ENCODE measurements at regions not wholly inside any gene's neighbourhood (a gene's known extent, or its start where the extent isn't known, plus 50 kb on each side); places are given as distances from the start of the nearest gene placed in this dataset.
A peak's percentile ranks its signal among the peaks of the same experiment; 100 is the strongest.

DNA sequence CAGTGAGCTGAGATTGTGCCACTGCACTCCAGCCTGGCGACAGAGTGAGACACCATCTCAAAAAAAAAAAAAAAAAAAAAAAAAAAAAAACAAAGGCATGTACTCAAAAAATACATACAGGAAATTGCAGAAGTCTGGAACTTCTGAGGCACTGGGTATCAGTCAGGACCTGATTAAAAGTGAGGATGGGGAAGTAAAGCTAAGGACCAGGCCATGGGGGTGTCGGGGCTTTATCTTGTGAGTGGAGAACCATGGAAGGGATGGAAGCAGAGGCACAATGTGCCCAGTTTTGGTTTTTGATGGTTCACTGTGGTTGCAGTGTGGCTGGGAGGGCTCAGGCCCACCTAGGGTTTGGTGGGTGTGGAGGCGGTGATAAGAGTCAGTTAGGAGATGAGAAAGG lies 212.7 kb upstream of the PIK3R1 start:
- Histone ChIP-seq H3K9me3 (ENCODE audit: control insufficient read depth, insufficient read depth, low read depth, low read length) (no peaks in the 10 kb centered on the region), H3K27ac (ENCODE audit: extremely low read depth, low read depth, low read length) (no peak overlapping the region), H3K4me1 (ENCODE audit: control insufficient read depth, insufficient read depth, low read length) (no peaks in the 10 kb centered on the region), H3K4me3 (ENCODE audit: low read depth, low read length) (no peak overlapping the region), H3K36me3 (ENCODE audit: control insufficient read depth in 2 of 2, insufficient read depth in 1 of 2, low read length in 2 of 2) (no peaks in the 10 kb centered on the region)
- CTCF ChIA-PET, result no interaction called here
- TF ChIP-seq ZNF391 (tag by site-specific recombination; IDR thresholded peaks at IDR 0.05; ENCODE audit: borderline replicate concordance, low read depth) (no peak), ZNF548 (tag by site-specific recombination; IDR thresholded peaks at IDR 0.05) (no peak), ZNF791 (tag by site-specific recombination; IDR thresholded peaks at IDR 0.05) (no peak)
- POLR2A ChIA-PET, result interaction anchor here (0.7 kb wide), 1 partner anchor 10 kb away, joined by 4 read pairs; no protein-coding TSS in a partner anchor

DNA sequence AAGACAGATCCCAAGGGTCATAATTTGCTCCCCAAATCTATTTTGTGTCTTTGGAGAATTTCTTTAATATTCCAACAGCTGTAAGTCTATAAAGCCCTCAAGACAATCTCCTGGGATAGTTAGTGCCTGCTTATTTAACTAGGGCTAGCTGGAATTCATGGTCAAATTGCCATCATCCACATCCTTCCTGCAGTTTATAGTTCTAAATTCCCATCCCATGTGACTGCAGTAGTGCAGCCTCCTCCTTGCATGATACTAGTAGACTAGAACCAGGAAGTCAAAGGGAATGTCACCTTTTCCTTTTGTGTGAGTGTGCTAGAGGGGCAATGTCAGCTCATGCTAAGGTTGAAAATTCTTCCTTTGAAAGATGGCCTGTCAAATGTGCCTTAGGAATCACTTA lies 214.8 kb upstream of the PIK3R1 start:
- Histone ChIP-seq H3K9me3 (ENCODE audit: control insufficient read depth, insufficient read depth, low read depth, low read length) (no peaks in the 10 kb centered on the region), H3K36me3 (ENCODE audit: control insufficient read depth in 2 of 2, insufficient read depth in 1 of 2, low read length in 2 of 2) (no peaks in the 10 kb centered on the region), H3K27ac (ENCODE audit: extremely low read depth, low read depth, low read length) (no peak overlapping the region), H3K4me3 (ENCODE audit: low read depth, low read length) (no peak overlapping the region), H3K4me1 (ENCODE audit: control insufficient read depth, insufficient read depth, low read length) (peaks cover 4% of the 10 kb centered on the region; the same call in 1 of the 2 replicates)
- ChIA-PET POLR2A (no interaction called here), CTCF (no interaction called here)
- TF ChIP-seq, protein P1, sequence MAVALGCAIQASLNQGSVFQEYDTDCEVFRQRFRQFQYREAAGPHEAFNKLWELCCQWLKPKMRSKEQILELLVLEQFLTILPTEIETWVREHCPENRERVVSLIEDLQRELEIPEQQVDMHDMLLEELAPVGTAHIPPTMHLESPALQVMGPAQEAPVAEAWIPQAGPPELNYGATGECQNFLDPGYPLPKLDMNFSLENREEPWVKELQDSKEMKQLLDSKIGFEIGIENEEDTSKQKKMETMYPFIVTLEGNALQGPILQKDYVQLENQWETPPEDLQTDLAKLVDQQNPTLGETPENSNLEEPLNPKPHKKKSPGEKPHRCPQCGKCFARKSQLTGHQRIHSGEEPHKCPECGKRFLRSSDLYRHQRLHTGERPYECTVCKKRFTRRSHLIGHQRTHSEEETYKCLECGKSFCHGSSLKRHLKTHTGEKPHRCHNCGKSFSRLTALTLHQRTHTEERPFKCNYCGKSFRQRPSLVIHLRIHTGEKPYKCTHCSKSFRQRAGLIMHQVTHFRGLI (tag by site-specific recombination; IDR thresholded peaks at IDR 0.05), result no peak
- TF ChIP-seq ZNF292 (tag by site-specific recombination; IDR thresholded peaks at IDR 0.05; ENCODE audit: borderline replicate concordance, low read depth), result no peak
- no peak for TF ChIP-seq ZNF239 (tag by site-specific recombination; IDR thresholded peaks at IDR 0.05)
- TF ChIP-seq, protein P2, sequence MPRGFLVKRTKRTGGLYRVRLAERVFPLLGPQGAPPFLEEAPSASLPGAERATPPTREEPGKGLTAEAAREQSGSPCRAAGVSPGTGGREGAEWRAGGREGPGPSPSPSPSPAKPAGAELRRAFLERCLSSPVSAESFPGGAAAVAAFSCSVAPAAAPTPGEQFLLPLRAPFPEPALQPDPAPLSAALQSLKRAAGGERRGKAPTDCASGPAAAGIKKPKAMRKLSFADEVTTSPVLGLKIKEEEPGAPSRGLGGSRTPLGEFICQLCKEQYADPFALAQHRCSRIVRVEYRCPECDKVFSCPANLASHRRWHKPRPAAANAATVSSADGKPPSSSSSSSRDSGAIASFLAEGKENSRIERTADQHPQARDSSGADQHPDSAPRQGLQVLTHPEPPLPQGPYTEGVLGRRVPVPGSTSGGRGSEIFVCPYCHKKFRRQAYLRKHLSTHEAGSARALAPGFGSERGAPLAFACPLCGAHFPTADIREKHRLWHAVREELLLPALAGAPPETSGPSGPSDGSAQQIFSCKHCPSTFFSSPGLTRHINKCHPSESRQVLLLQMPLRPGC (tag by site-specific recombination; IDR thresholded peaks at IDR 0.05), result no peak

DNA sequence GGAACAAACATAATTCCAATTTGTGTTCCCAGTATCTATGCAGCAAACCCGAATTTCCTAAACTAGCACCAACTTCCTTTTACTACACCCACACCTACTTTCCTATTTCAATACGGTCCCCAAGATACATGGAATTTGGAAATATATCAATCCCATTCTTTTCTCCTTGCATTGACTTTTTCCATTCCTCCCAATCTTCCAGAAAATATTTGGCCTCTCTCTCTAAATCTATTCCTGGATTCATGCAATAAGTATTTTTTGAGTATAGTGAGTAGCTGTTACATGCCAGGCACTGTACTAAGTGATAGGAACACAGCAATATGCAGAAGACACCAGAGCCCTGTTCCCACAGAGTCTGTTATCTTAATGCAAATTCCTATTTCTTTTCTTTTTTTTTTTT lies 216.2 kb upstream of the PIK3R1 start:
- TF ChIP-seq, protein P3, sequence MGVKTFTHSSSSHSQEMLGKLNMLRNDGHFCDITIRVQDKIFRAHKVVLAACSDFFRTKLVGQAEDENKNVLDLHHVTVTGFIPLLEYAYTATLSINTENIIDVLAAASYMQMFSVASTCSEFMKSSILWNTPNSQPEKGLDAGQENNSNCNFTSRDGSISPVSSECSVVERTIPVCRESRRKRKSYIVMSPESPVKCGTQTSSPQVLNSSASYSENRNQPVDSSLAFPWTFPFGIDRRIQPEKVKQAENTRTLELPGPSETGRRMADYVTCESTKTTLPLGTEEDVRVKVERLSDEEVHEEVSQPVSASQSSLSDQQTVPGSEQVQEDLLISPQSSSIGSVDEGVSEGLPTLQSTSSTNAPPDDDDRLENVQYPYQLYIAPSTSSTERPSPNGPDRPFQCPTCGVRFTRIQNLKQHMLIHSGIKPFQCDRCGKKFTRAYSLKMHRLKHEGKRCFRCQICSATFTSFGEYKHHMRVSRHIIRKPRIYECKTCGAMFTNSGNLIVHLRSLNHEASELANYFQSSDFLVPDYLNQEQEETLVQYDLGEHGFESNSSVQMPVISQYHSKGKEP (tag by site-specific recombination; IDR thresholded peaks at IDR 0.05), result no peak
- H3K27ac ChIP-seq (ENCODE audit: extremely low read depth, low read depth, low read length), result no peak overlapping the region
- H3K9me3 ChIP-seq (ENCODE audit: control insufficient read depth, insufficient read depth, low read depth, low read length), result no peaks in the 10 kb centered on the region
- CTCF ChIA-PET, result no interaction called here
- no peak overlapping the region for H3K4me3 ChIP-seq (ENCODE audit: low read depth, low read length)
- no peaks in the 10 kb centered on the region for H3K36me3 ChIP-seq (ENCODE audit: control insufficient read depth in 2 of 2, insufficient read depth in 1 of 2, low read length in 2 of 2)
- H3K4me1 ChIP-seq (ENCODE audit: control insufficient read depth, insufficient read depth, low read length), result peaks cover 4% of the 10 kb centered on the region; the same call in 1 of the 2 replicates
- POLR2A ChIA-PET, result no interaction called here

DNA sequence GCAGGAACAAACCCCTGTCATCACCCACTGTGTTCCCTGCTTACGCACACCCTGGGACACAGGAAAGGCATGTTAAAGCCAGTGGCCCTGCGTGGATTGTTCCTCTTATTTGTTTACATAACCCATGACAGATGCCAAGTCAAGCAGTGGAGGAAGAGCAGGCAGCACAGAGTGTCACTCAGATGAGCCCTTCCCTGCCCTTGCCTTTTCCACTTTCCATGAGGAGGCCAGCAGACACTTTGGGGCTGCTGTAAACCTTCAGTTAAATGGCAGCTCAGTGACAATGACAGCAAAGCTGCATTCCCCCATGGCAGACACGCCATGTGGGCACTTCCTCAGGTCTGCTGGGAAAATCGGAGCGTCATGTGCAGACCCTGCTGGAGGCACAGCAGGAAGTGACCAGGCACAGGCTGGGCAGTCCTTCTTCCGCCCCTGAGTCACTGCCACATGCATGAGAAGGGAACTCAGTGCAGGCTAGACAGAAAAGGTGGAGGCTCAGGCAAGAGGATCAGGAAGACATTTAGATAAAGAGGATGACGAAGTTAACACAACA lies 216.8 kb upstream of the PIK3R1 start:
- Histone ChIP-seq H3K36me3 (ENCODE audit: control insufficient read depth in 2 of 2, insufficient read depth in 1 of 2, low read length in 2 of 2) (no peaks in the 10 kb centered on the region), H3K9me3 (ENCODE audit: control insufficient read depth, insufficient read depth, low read depth, low read length) (no peaks in the 10 kb centered on the region), H3K27ac (ENCODE audit: extremely low read depth, low read depth, low read length) (no peak overlapping the region), H3K4me3 (ENCODE audit: low read depth, low read length) (no peak overlapping the region), H3K4me1 (ENCODE audit: control insufficient read depth, insufficient read depth, low read length) (peaks cover 4% of the 10 kb centered on the region; the same call in 1 of the 2 replicates)
- TF ChIP-seq, protein P4, sequence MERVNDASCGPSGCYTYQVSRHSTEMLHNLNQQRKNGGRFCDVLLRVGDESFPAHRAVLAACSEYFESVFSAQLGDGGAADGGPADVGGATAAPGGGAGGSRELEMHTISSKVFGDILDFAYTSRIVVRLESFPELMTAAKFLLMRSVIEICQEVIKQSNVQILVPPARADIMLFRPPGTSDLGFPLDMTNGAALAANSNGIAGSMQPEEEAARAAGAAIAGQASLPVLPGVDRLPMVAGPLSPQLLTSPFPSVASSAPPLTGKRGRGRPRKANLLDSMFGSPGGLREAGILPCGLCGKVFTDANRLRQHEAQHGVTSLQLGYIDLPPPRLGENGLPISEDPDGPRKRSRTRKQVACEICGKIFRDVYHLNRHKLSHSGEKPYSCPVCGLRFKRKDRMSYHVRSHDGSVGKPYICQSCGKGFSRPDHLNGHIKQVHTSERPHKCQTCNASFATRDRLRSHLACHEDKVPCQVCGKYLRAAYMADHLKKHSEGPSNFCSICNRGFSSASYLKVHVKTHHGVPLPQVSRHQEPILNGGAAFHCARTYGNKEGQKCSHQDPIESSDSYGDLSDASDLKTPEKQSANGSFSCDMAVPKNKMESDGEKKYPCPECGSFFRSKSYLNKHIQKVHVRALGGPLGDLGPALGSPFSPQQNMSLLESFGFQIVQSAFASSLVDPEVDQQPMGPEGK (tag by site-specific recombination; IDR thresholded peaks at IDR 0.05), result no peak
- TF ChIP-seq ZIC2 (tag by site-specific recombination; IDR thresholded peaks at IDR 0.05) (peak; percentile 84), SCRT1 (tag by site-specific recombination; IDR thresholded peaks at IDR 0.05; ENCODE audit: borderline replicate concordance) (no peak)
- POLR2A ChIA-PET, result no interaction called here
- CTCF ChIA-PET, result no interaction called here

Data from HEK293 (cell line).